HepG2 (cell line): ENCODE measurements at regions not wholly inside any gene's neighbourhood (a gene's known extent, or its start where the extent isn't known, plus 50 kb on each side); places are given as distances from the start of the nearest gene placed in this dataset.

ENCODE experiments used
- ATAC-seq: fragments of 200-7000 bp; cut with Tn5 transposase; 3 replicates; pipeline ENCODE4 v1.9.1; 2020; ENCODE audit warnings: mild to moderate bottlenecking, moderate library complexity
- BruUV-seq: library from RNA; stranded (reverse); fragments of 400-500 nt; replicated peaks from 2 replicates; lab custom pipeline; 2021; lab: Mats Ljungman, UMichigan
- CTCF ChIA-PET: fragments of 300-600 bp; formaldehyde crosslinking; extraction: SDS; loops from one replicate; lab custom pipeline; 2021; ENCODE audit warnings: low total read pairs, inconsistent platforms, low intra/inter-chr PET ratio; lab: Yijun Ruan, JAX
- POLR2A ChIA-PET: fragments of 350-600 bp; sonication (Branson Sonifier 250); formaldehyde crosslinking; loops from one replicate; lab custom pipeline; 2020; ENCODE audit warnings: antibody characterized with exemption, inconsistent platforms; lab: Yijun Ruan, JAX
- DNase-seq: peaks from one replicate; pipeline ENCODE4 v3.0.0-alpha.2; 2015; ENCODE audit warnings: low spot score
- FAIRE-seq: peaks from 3 replicates; lab custom pipeline; 2011; peaks lifted over from hg19 to GRCh38; lab: Jason Lieb, UNC
- H2AFZ ChIP-seq: one replicate; pipeline ENCODE4 v1.6.1; 2011; ENCODE audit warnings: low read length, inconsistent platforms
- H3K27ac ChIP-seq: fragments of 300-600 bp; 3 replicates; pipeline ENCODE4 v1.8.0; 2011; ENCODE audit warnings: mixed run types, mild to moderate bottlenecking, mixed read lengths, low read length, inconsistent platforms; ENCODE audit not compliant: insufficient read depth; ENCODE audit errors: extremely low read length
- H3K27me3 ChIP-seq, 2 experiments: fragments of 200-600 bp in 1 of 2; 2 replicates in 1 of 2; 3 replicates in 1 of 2; pipeline versions ENCODE4 v1.6.0 to v1.8.0; 2011; ENCODE audit warnings: low read length in 2 of 2, mild to moderate bottlenecking in 2 of 2, moderate library complexity in 2 of 2, inconsistent platforms in 1 of 2; ENCODE audit not compliant: insufficient read depth in 2 of 2, control insufficient read depth in 1 of 2
- H3K36me3 ChIP-seq, 2 experiments: fragments of 200-600 bp in 1 of 2; replicated peaks in 1 of 2; 2 replicates in 1 of 2; 3 replicates in 1 of 2; pipeline versions ENCODE4 v1.5.1 to v1.8.0; 2011; ENCODE audit warnings: low read length in 2 of 2, inconsistent platforms in 1 of 2; ENCODE audit not compliant: insufficient read depth in 2 of 2, control insufficient read depth in 1 of 2
- H3K4me1 ChIP-seq: 2 replicates; pipeline ENCODE4 v1.5.1; 2012; ENCODE audit warnings: low read length, inconsistent platforms; ENCODE audit not compliant: insufficient read depth
- H3K4me2 ChIP-seq: 2 replicates; pipeline ENCODE4 v1.6.0; 2011; ENCODE audit warnings: low read depth, low read length, inconsistent platforms
- H3K4me3 ChIP-seq, 3 experiments: fragments of 200-600 bp in 1 of 3; sonication (generic), shearing (Covaris generic) in 1 of 3; replicated peaks in 1 of 3; 2 replicates each; pipeline ENCODE4 v1.5.1; 2011 to 2016; ENCODE audit warnings: low read length in 3 of 3, inconsistent platforms in 2 of 3, low read depth in 2 of 3, mild to moderate bottlenecking in 2 of 3, control low read depth in 1 of 3, mixed read lengths in 1 of 3; ENCODE audit not compliant: insufficient read depth in 1 of 3
- H3K79me2 ChIP-seq: one replicate; pipeline ENCODE4 v1.6.1; 2011; ENCODE audit warnings: low read length, inconsistent platforms; ENCODE audit not compliant: insufficient read depth
- H3K9ac ChIP-seq: 2 replicates; pipeline ENCODE4 v1.6.0; 2011; ENCODE audit warnings: mild to moderate bottlenecking, low read depth, low read length, inconsistent platforms; ENCODE audit not compliant: insufficient read depth
- H3K9me3 ChIP-seq: 2 replicates; pipeline ENCODE4 v1.5.1; 2012; ENCODE audit warnings: mild to moderate bottlenecking, low read length
- H4K20me1 ChIP-seq: 2 replicates; pipeline ENCODE4 v1.6.0; 2011; ENCODE audit warnings: inconsistent platforms, mild to moderate bottlenecking, low read length, moderate library complexity; ENCODE audit not compliant: insufficient read depth
- FOXM1 ChIP-seq: sonication (generic); formaldehyde crosslinking; IDR thresholded peaks from 2 replicates; pipeline ENCODE4 v1.5.0; 2020; ENCODE audit warnings: missing genetic modification reagents
- HDAC6 ChIP-seq: fragments of 200-600 bp; sonication (generic); IDR thresholded peaks from 2 replicates; pipeline ENCODE4 v1.7.0; 2017; ENCODE audit warnings: mild to moderate bottlenecking, antibody characterized with exemption, low read length, low read depth
- RFX1 ChIP-seq: fragments of 450-650 bp; IDR thresholded peaks from 2 replicates; pipeline ENCODE4 v1.6.1; 2017
- SOX5 ChIP-seq: IDR thresholded peaks from 2 replicates; pipeline ENCODE4 v1.6.1; 2016; ENCODE audit warnings: borderline replicate concordance
- ZNF460 ChIP-seq: sonication (generic); formaldehyde crosslinking; IDR thresholded peaks from 2 replicates; pipeline ENCODE4 v1.5.1; 2020; ENCODE audit warnings: missing genetic modification reagents, mild to moderate bottlenecking, borderline replicate concordance
- ZNF780A ChIP-seq: sonication (generic); formaldehyde crosslinking; IDR thresholded peaks from 2 replicates; pipeline ENCODE4 v1.8.0; 2022; ENCODE audit warnings: mild to moderate bottlenecking, missing genetic modification reagents, moderate library complexity
- ZZZ3 ChIP-seq: sonication (generic); formaldehyde crosslinking; IDR thresholded peaks from 2 replicates; pipeline ENCODE4 v1.4.0; 2020; ENCODE audit warnings: missing genetic modification reagents, mild to moderate bottlenecking, borderline replicate concordance
- in situ Hi-C: cut with HindIII; loops from 2 replicates; pipeline ENCODE4 v1.10.0; 2017; ENCODE audit warnings: low pct_unique_long_range_greater_than_20kb; ENCODE audit not compliant: extremely low pct_ligation_motif_present
- intact Hi-C: fragments of 100-400 bp; cut with micrococcal nuclease; formaldehyde crosslinking; loops from one replicate; pipeline ENCODE4 v1.10.0; 2022; ENCODE audit not compliant: unreplicated experiment
- TF ChIP-seq, protein P1 (sequence below), 2 experiments: fragments of 450-650 bp in 1 of 2; sonication (generic) in 1 of 2; formaldehyde crosslinking in 1 of 2; IDR thresholded peaks; 2 replicates each; pipeline versions ENCODE4 v1.6.1 to v1.8.0; 2016 to 2022; ENCODE audit warnings: antibody characterized with exemption in 1 of 2, mild to moderate bottlenecking in 1 of 2, missing genetic modification reagents in 1 of 2
- TF ChIP-seq, protein P2 (sequence below): sonication (generic); formaldehyde crosslinking; IDR thresholded peaks from 2 replicates; pipeline ENCODE4 v1.4.0; 2020; ENCODE audit warnings: missing genetic modification reagents, mild to moderate bottlenecking, borderline replicate concordance

DNA sequence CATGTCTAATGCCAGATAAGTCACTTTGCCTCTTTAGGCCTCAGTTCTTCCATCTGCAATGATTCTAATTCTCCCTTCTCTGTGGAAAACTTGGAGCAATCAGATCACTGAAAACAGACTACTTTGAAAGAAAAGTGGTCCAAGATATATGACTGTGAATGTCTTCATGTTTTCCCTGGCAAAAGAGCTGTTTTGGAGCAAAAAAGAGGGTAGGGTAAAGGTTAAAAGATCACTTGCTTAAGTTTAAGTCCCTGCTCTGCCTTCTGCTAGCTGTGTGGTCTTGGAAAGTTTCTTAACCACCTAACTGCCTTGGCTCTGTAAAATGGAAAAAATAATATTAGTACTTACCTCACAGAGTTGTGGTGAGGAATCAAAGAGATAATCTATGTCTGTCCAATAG lies 140.3 kb upstream of the PAK3 start:
- H3K4me2 ChIP-seq = no peak overlapping the region
- DNase-seq (no peak), FAIRE-seq (no peak), ATAC-seq (no peak)
- H2AFZ ChIP-seq = no peak overlapping the region
- H3K4me1 ChIP-seq = no peaks in the 10 kb centered on the region
- H3K27ac ChIP-seq = no peak overlapping the region
- no peaks in the 10 kb centered on the region for H3K9me3 ChIP-seq
- H3K9ac ChIP-seq = no peak overlapping the region
- in situ Hi-C loops (no loop called here), intact Hi-C loops (no loop called here)
- BruUV-seq = no TSS peak
- no peaks in the 10 kb centered on the region for H3K36me3 ChIP-seq
- no peaks in the 10 kb centered on the region for H4K20me1 ChIP-seq
- no peak overlapping the region for H3K4me3 ChIP-seq
- no peaks in the 10 kb centered on the region for H3K27me3 ChIP-seq
- ChIA-PET POLR2A (no interaction called here), CTCF (no interaction called here)
- H3K79me2 ChIP-seq = no peaks in the 10 kb centered on the region
- TF ChIP-seq RFX1 = no peak
- no peak for TF ChIP-seq ZNF780A (CRISPR knock-in tag)
- TF ChIP-seq SOX5 (CRISPR knock-in tag) = no peak
- no peak for TF ChIP-seq ZZZ3 (CRISPR knock-in tag)
- TF ChIP-seq HDAC6 = no peak
- TF ChIP-seq FOXM1 (CRISPR knock-in tag) = no peak
- TF ChIP-seq, protein P1, sequence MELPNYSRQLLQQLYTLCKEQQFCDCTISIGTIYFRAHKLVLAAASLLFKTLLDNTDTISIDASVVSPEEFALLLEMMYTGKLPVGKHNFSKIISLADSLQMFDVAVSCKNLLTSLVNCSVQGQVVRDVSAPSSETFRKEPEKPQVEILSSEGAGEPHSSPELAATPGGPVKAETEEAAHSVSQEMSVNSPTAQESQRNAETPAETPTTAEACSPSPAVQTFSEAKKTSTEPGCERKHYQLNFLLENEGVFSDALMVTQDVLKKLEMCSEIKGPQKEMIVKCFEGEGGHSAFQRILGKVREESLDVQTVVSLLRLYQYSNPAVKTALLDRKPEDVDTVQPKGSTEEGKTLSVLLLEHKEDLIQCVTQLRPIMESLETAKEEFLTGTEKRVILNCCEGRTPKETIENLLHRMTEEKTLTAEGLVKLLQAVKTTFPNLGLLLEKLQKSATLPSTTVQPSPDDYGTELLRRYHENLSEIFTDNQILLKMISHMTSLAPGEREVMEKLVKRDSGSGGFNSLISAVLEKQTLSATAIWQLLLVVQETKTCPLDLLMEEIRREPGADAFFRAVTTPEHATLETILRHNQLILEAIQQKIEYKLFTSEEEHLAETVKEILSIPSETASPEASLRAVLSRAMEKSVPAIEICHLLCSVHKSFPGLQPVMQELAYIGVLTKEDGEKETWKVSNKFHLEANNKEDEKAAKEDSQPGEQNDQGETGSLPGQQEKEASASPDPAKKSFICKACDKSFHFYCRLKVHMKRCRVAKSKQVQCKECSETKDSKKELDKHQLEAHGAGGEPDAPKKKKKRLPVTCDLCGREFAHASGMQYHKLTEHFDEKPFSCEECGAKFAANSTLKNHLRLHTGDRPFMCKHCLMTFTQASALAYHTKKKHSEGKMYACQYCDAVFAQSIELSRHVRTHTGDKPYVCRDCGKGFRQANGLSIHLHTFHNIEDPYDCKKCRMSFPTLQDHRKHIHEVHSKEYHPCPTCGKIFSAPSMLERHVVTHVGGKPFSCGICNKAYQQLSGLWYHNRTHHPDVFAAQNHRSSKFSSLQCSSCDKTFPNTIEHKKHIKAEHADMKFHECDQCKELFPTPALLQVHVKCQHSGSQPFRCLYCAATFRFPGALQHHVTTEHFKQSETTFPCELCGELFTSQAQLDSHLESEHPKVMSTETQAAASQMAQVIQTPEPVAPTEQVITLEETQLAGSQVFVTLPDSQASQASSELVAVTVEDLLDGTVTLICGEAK (IDR thresholded peaks at IDR 0.05) = no peak
- TF ChIP-seq, protein P1 (CRISPR knock-in tag; IDR thresholded peaks at IDR 0.05) = no peak
- TF ChIP-seq ZNF460 = no peak
- TF ChIP-seq, protein P2, sequence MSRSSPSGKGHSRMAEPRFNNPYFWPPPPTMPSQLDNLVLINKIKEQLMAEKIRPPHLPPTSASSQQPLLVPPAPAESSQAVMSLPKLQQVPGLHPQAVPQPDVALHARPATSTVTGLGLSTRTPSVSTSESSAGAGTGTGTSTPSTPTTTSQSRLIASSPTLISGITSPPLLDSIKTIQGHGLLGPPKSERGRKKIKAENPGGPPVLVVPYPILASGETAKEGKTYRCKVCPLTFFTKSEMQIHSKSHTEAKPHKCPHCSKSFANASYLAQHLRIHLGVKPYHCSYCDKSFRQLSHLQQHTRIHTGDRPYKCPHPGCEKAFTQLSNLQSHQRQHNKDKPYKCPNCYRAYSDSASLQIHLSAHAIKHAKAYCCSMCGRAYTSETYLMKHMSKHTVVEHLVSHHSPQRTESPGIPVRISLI (CRISPR knock-in tag) = no peak
